ENCODE measurements at regions not wholly inside any gene's neighbourhood (a gene's known extent, or its start where the extent isn't known, plus 50 kb on each side); places are given as distances from the start of the nearest gene placed in this dataset.

- WGBS (ENCODE audit: low lambda C conversion rate): 59% methylated on average over 3 of the region's 3 CpGs
- Histone ChIP-seq H3K27me3 (ENCODE audit: insufficient read depth) (peaks cover 6% of the 10 kb centered on the region; the same call in 1 of the 2 replicates), H3K4me2 (no peak overlapping the region), H3K36me3 (replicated peaks in 1 of 2; ENCODE audit: control insufficient read depth in 1 of 2, insufficient read depth in 2 of 2, low read length in 1 of 2) (no peaks in the 10 kb centered on the region), H3K27ac (ENCODE audit: low read depth in 2 of 2, low read length in 1 of 2) (no peak overlapping the region), H3K9me3 (no peaks in the 10 kb centered on the region), H3K79me2 (ENCODE audit: insufficient read depth) (no peaks in the 10 kb centered on the region), H3K4me3 (ENCODE audit: low read depth in 2 of 2, low read length in 1 of 2) (no peak overlapping the region), H3K9ac (no peak overlapping the region), H3K4me1 (ENCODE audit: control insufficient read depth in 1 of 2, insufficient read depth in 2 of 2, low read depth in 1 of 2, low read length in 1 of 2) (no peaks in the 10 kb centered on the region), H4K20me1 (ENCODE audit: insufficient read depth) (no peaks in the 10 kb centered on the region), H3K9me2 (no peaks in the 10 kb centered on the region), H3F3A (replicated peaks; ENCODE audit: insufficient read depth) (no peaks in the 10 kb centered on the region), H2AFZ (ENCODE audit: low read depth) (no peak overlapping the region)
- ChIA-PET POLR2A (no interaction called here), CTCF (interaction anchor here (1.3 kb wide), 1 partner anchor 8 kb away, joined by 3 read pairs; no protein-coding TSS in a partner anchor)
- no peak for DNase-seq
- no peak for TF ChIP-seq GABPA (IDR thresholded peaks at IDR 0.05; ENCODE audit: low read depth)
- TF ChIP-seq MAX (IDR thresholded peaks at IDR 0.05; ENCODE audit: low read depth): no peak
- no peak for TF ChIP-seq EP300 (IDR thresholded peaks at IDR 0.05; ENCODE audit: borderline replicate concordance in 1 of 2, low read depth in 1 of 2, low read length in 1 of 2)
- no peak for TF ChIP-seq YY1 (IDR thresholded peaks at IDR 0.05; ENCODE audit: low read depth)
- TF ChIP-seq NRF1 (IDR thresholded peaks at IDR 0.05; ENCODE audit: low read depth, low read length): no peak
- no peak for TF ChIP-seq TAF1 (IDR thresholded peaks at IDR 0.05; ENCODE audit: borderline replicate concordance, low read depth, low read length)
- no peak for TF ChIP-seq POLR2AphosphoS5 (IDR thresholded peaks at IDR 0.05; ENCODE audit: low read depth, low read length)
- TF ChIP-seq CHD2 (IDR thresholded peaks at IDR 0.05; ENCODE audit: low read length, partially characterized antibody): no peak
- no peak for TF ChIP-seq ZBTB33 (IDR thresholded peaks at IDR 0.05; ENCODE audit: borderline replicate concordance, low read depth)
- no peak for TF ChIP-seq RAD21 (IDR thresholded peaks at IDR 0.05; ENCODE audit: low read length)
- no peak for TF ChIP-seq EZH2phosphoT487 (IDR thresholded peaks at IDR 0.05; ENCODE audit: borderline replicate concordance, low read depth)
- no peak for TF ChIP-seq CTCF (IDR thresholded peaks at IDR 0.05)
- TF ChIP-seq SMC3 (IDR thresholded peaks at IDR 0.05; ENCODE audit: low read depth, low read length): no peak
- no peak for TF ChIP-seq MEF2A (IDR thresholded peaks at IDR 0.05; ENCODE audit: borderline replicate concordance, low read depth)
- no peak for TF ChIP-seq TEAD4 (IDR thresholded peaks at IDR 0.05; ENCODE audit: borderline replicate concordance, insufficient read depth)
Observed at GRCh38 chr15:85892232-85892631, 97.5 kb upstream of the KLHL25 start.

All from SK-N-SH (cell line).